Hematopoietic multipotent progenitor cell treated with erythropoietin and hydrocortisone succinate and interleukin-3 and kit ligand, for 6 days (in vitro differentiated cells): ENCODE measurements at regions not wholly inside any gene's neighbourhood (a gene's known extent, or its start where the extent isn't known, plus 50 kb on each side); places are given as distances from the start of the nearest gene placed in this dataset.
"Not testable (repeated sequence)": the region's sequence is repeated elsewhere in the genome, so short reads cannot be mapped to it uniquely, and the experiment has no call there.

Source experiments
- DNase-seq: peaks from one replicate; pipeline ENCODE4 v3.0.0-alpha.2; 2015

- no peak for DNase-seq
Observed at GRCh38 chr12:28023156-28023887, 50.8 kb upstream of the PTHLH start.

- no peak for DNase-seq
Observed at GRCh38 chr12:28024231-28024995, 51.9 kb upstream of the PTHLH start.

- DNase-seq, result no peak
Observed at GRCh38 chr12:28025821-28026505, 53.4 kb upstream of the PTHLH start.

- DNase-seq, result peak; percentile 47
Observed at GRCh38 chr12:28026701-28027100, 54.2 kb upstream of the PTHLH start.

- peak; percentile 77 for DNase-seq
Observed at GRCh38 chr12:28027328-28027727, 54.8 kb upstream of the PTHLH start.

GRCh38 chr12:28027947-28028724, 55.6 kb upstream of the PTHLH start:
- peak; percentile 64 for DNase-seq

GRCh38 chr12:28032811-28033537, 60.4 kb upstream of the PTHLH start:
- no peak for DNase-seq

- DNase-seq, result no peak
Observed at GRCh38 chr12:28033538-28033915, 61.0 kb upstream of the PTHLH start.

- DNase-seq, result no peak
Observed at GRCh38 chr12:28034271-28034670, 61.7 kb upstream of the PTHLH start.

GRCh38 chr12:28035500-28035899, 63.0 kb upstream of the PTHLH start:
- peak; percentile 27 for DNase-seq

GRCh38 chr12:28036940-28037339, 64.4 kb upstream of the PTHLH start:
- DNase-seq, result no peak

GRCh38 chr12:28040246-28040645, 67.7 kb upstream of the PTHLH start:
- no peak for DNase-seq

GRCh38 chr12:28046600-28046999, 74.1 kb upstream of the PTHLH start:
- not testable (repeated sequence) for DNase-seq

- DNase-seq, result no peak
Observed at GRCh38 chr12:28050606-28051005, 78.1 kb upstream of the PTHLH start.

- no peak for DNase-seq
Observed at GRCh38 chr12:28051516-28052354, 79.2 kb upstream of the PTHLH start.

GRCh38 chr12:28053564-28053963, 81.0 kb upstream of the PTHLH start:
- no peak for DNase-seq

- DNase-seq, result no peak
Observed at GRCh38 chr12:28054583-28054982, 82.0 kb upstream of the PTHLH start.

- DNase-seq, result no peak
Observed at GRCh38 chr12:28057856-28058615, 85.5 kb upstream of the PTHLH start.

- DNase-seq, result no peak
Observed at GRCh38 chr12:28059220-28059619, 86.7 kb upstream of the PTHLH start.

GRCh38 chr12:28059668-28060067, 87.1 kb upstream of the PTHLH start:
- DNase-seq, result no peak

GRCh38 chr12:28060871-28061270, 88.3 kb upstream of the PTHLH start:
- DNase-seq, result no peak
